ENCODE measurements at regions not wholly inside any gene's neighbourhood (a gene's known extent, or its start where the extent isn't known, plus 50 kb on each side); places are given as distances from the start of the nearest gene placed in this dataset.

- DNase-seq, result no peak
Observed at GRCh38 chr4:123945301-123945700, 548.7 kb downstream of the SPRY1 start.

GRCh38 chr4:123950530-123950929, 553.9 kb downstream of the SPRY1 start:
- no peak overlapping the region for H3K4me3 Mint-ChIP-seq
- no peak for DNase-seq
- H3K27me3 Mint-ChIP-seq (ENCODE audit: low read depth in 3 of 3), result no peaks in the 10 kb centered on the region
- no peak overlapping the region for H3K27ac Mint-ChIP-seq
- no peaks in the 10 kb centered on the region for H3K36me3 Mint-ChIP-seq
- no peaks in the 10 kb centered on the region for H3K4me1 Mint-ChIP-seq
- peaks cover 0 to 4% (median 0%) of the 10 kb centered on the region in 6 donors for H3K9me3 Mint-ChIP-seq

More at GRCh38 chr4:123945301-123945700, 548.7 kb downstream of the SPRY1 start:
- Mint-ChIP-seq H3K27me3 (ENCODE audit: low read depth in 3 of 3) (peaks cover 0 to 2% (median 0%) of the 10 kb centered on the region in 3 donors), H3K36me3 (no peaks in the 10 kb centered on the region), H3K4me1 (no peaks in the 10 kb centered on the region), H3K4me3 (no peak overlapping the region), H3K9me3 (no peaks in the 10 kb centered on the region), H3K27ac (no peak overlapping the region)

- Mint-ChIP-seq H3K27me3 (ENCODE audit: low read depth in 3 of 3) (no peaks in the 10 kb centered on the region), H3K36me3 (no peaks in the 10 kb centered on the region), H3K9me3 (peaks cover 0 to 6% (median 0%) of the 10 kb centered on the region in 6 donors), H3K4me1 (no peaks in the 10 kb centered on the region), H3K4me3 (no peak overlapping the region), H3K27ac (no peak overlapping the region)
- DNase-seq, result no peak
Observed at GRCh38 chr4:123952530-123953274, 556.1 kb downstream of the SPRY1 start.

GRCh38 chr4:123953566-123953965, 557.0 kb downstream of the SPRY1 start:
- no peaks in the 10 kb centered on the region for H3K4me1 Mint-ChIP-seq
- H3K9me3 Mint-ChIP-seq, result peaks cover 0 to 6% (median 0%) of the 10 kb centered on the region in 6 donors
- no peaks in the 10 kb centered on the region for H3K36me3 Mint-ChIP-seq
- DNase-seq, result no peak
- H3K4me3 Mint-ChIP-seq, result no peak overlapping the region
- no peaks in the 10 kb centered on the region for H3K27me3 Mint-ChIP-seq (ENCODE audit: low read depth in 3 of 3)
- no peak overlapping the region for H3K27ac Mint-ChIP-seq

- Mint-ChIP-seq H3K27ac (no peak overlapping the region), H3K27me3 (ENCODE audit: low read depth in 3 of 3) (no peaks in the 10 kb centered on the region), H3K36me3 (no peaks in the 10 kb centered on the region), H3K9me3 (peaks cover 0 to 6% (median 0%) of the 10 kb centered on the region in 6 donors), H3K4me3 (no peak overlapping the region), H3K4me1 (no peaks in the 10 kb centered on the region)
- no peak for DNase-seq
Observed at GRCh38 chr4:123954220-123954619, 557.6 kb downstream of the SPRY1 start.

- H3K9me3 Mint-ChIP-seq, result peaks cover 0 to 6% (median 1%) of the 10 kb centered on the region in 6 donors
Observed at GRCh38 chr4:123955167-123955800, 558.7 kb downstream of the SPRY1 start.

GRCh38 chr4:123956204-123956603, 559.6 kb downstream of the SPRY1 start:
- Mint-ChIP-seq H3K27me3 (ENCODE audit: low read depth in 3 of 3) (no peaks in the 10 kb centered on the region), H3K27ac (no peak overlapping the region), H3K9me3 (peaks cover 0 to 5% (median 1%) of the 10 kb centered on the region in 6 donors), H3K4me3 (no peak overlapping the region), H3K36me3 (no peaks in the 10 kb centered on the region), H3K4me1 (no peaks in the 10 kb centered on the region)
- no peak for DNase-seq

More at GRCh38 chr4:123955167-123955800, 558.7 kb downstream of the SPRY1 start:
- Mint-ChIP-seq H3K27ac (no peak overlapping the region), H3K4me1 (no peaks in the 10 kb centered on the region), H3K4me3 (no peak overlapping the region), H3K27me3 (ENCODE audit: low read depth in 3 of 3) (no peaks in the 10 kb centered on the region), H3K36me3 (no peaks in the 10 kb centered on the region)
- no peak for DNase-seq

GRCh38 chr4:123966990-123967769, 570.6 kb downstream of the SPRY1 start:
- Mint-ChIP-seq H3K27ac (no peak overlapping the region), H3K27me3 (ENCODE audit: low read depth in 3 of 3) (peaks cover 0 to 2% (median 0%) of the 10 kb centered on the region in 3 donors), H3K4me1 (no peaks in the 10 kb centered on the region), H3K4me3 (no peak overlapping the region), H3K36me3 (no peaks in the 10 kb centered on the region), H3K9me3 (peaks cover 0 to 4% (median 0%) of the 10 kb centered on the region in 6 donors)
- no peak for DNase-seq

- Mint-ChIP-seq H3K4me1 (no peaks in the 10 kb centered on the region), H3K9me3 (peaks cover 0 to 4% (median under 1%) of the 10 kb centered on the region in 6 donors)
Observed at GRCh38 chr4:123972031-123972430, 575.4 kb downstream of the SPRY1 start.

GRCh38 chr4:123974386-123975149, 578.0 kb downstream of the SPRY1 start:
- no peaks in the 10 kb centered on the region for H3K36me3 Mint-ChIP-seq
- peaks cover 0 to 6% (median 4%) of the 10 kb centered on the region in 6 donors for H3K9me3 Mint-ChIP-seq
- no peak overlapping the region for H3K27ac Mint-ChIP-seq
- H3K4me1 Mint-ChIP-seq, result no peaks in the 10 kb centered on the region
- peaks cover 2 to 4% (median 3%) of the 10 kb centered on the region in 3 donors for H3K27me3 Mint-ChIP-seq (ENCODE audit: low read depth in 3 of 3)
- no peak for DNase-seq
- no peak overlapping the region for H3K4me3 Mint-ChIP-seq

More at GRCh38 chr4:123972031-123972430, 575.4 kb downstream of the SPRY1 start:
- no peak for DNase-seq
- no peaks in the 10 kb centered on the region for H3K36me3 Mint-ChIP-seq
- H3K27ac Mint-ChIP-seq, result no peak overlapping the region
- peaks cover 2 to 4% (median 3%) of the 10 kb centered on the region in 3 donors for H3K27me3 Mint-ChIP-seq (ENCODE audit: low read depth in 3 of 3)
- no peak overlapping the region for H3K4me3 Mint-ChIP-seq

GRCh38 chr4:123976285-123976684, 579.7 kb downstream of the SPRY1 start:
- peaks cover 0 to 6% (median 4%) of the 10 kb centered on the region in 6 donors for H3K9me3 Mint-ChIP-seq
- H3K36me3 Mint-ChIP-seq, result no peaks in the 10 kb centered on the region
- DNase-seq, result no peak
- H3K27ac Mint-ChIP-seq, result no peak overlapping the region
- H3K4me3 Mint-ChIP-seq, result no peak overlapping the region
- peaks cover 2 to 4% (median 3%) of the 10 kb centered on the region in 3 donors for H3K27me3 Mint-ChIP-seq (ENCODE audit: low read depth in 3 of 3)
- no peaks in the 10 kb centered on the region for H3K4me1 Mint-ChIP-seq

- Mint-ChIP-seq H3K9me3 (peaks cover 0 to 6% (median 4%) of the 10 kb centered on the region in 6 donors), H3K4me3 (no peak overlapping the region), H3K36me3 (no peaks in the 10 kb centered on the region), H3K4me1 (no peaks in the 10 kb centered on the region), H3K27ac (no peak overlapping the region), H3K27me3 (ENCODE audit: low read depth in 3 of 3) (peaks cover 0 to 4% (median 3%) of the 10 kb centered on the region in 3 donors)
- no peak for DNase-seq
Observed at GRCh38 chr4:123976819-123977218, 580.2 kb downstream of the SPRY1 start.

GRCh38 chr4:123977641-123978081, 581.1 kb downstream of the SPRY1 start:
- no peak overlapping the region for H3K27ac Mint-ChIP-seq
- peaks cover 0 to 4% (median 3%) of the 10 kb centered on the region in 3 donors for H3K27me3 Mint-ChIP-seq (ENCODE audit: low read depth in 3 of 3)
- no peak for DNase-seq
- no peak overlapping the region for H3K4me3 Mint-ChIP-seq
- peaks cover 0 to 6% (median 4%) of the 10 kb centered on the region in 6 donors for H3K9me3 Mint-ChIP-seq
- no peaks in the 10 kb centered on the region for H3K4me1 Mint-ChIP-seq
- H3K36me3 Mint-ChIP-seq, result no peaks in the 10 kb centered on the region

Data from immature natural killer cell (primary cell).